ENCODE measurements at regions not wholly inside any gene's neighbourhood (a gene's known extent, or its start where the extent isn't known, plus 50 kb on each side); places are given as distances from the start of the nearest gene placed in this dataset.

GRCh38 chr16:17571499-17572093 lies 100.8 kb upstream of the XYLT1 start:
- no peaks in the 10 kb centered on the region for H3K9me3 ChIP-seq
- H3K27me3 ChIP-seq, result no peaks in the 10 kb centered on the region
- H3K27ac ChIP-seq, result no peak overlapping the region
- no peak for DNase-seq
- intact Hi-C loops (cut with DNase I), result loop anchor here in 1 of 4 donors (10.0 kb wide), 1 partner anchor 707 kb away; no protein-coding TSS in a partner anchor
- no peak overlapping the region for H3K4me3 ChIP-seq
- H3K36me3 ChIP-seq, result no peaks in the 10 kb centered on the region
- no peaks in the 10 kb centered on the region for H3K4me1 ChIP-seq (ENCODE audit: insufficient read depth)
- 72 to 78% (median 75%) methylated on average over 6 of the region's 6 CpGs for WGBS, 3 donors
- no peak for TF ChIP-seq CTCF (IDR thresholded peaks at IDR 0.05)
- TF ChIP-seq POLR2A (IDR thresholded peaks at IDR 0.05), result no peak
- no peak for TF ChIP-seq EP300 (IDR thresholded peaks at IDR 0.05)

GRCh38 chr16:17568239-17568638 lies 97.5 kb upstream of the XYLT1 start:
- TF ChIP-seq CTCF (IDR thresholded peaks at IDR 0.05) (no peak), POLR2A (IDR thresholded peaks at IDR 0.05) (no peak), EP300 (IDR thresholded peaks at IDR 0.05) (no peak)
- Histone ChIP-seq H3K4me1 (ENCODE audit: insufficient read depth) (no peaks in the 10 kb centered on the region), H3K36me3 (no peaks in the 10 kb centered on the region), H3K27ac (no peak overlapping the region), H3K4me3 (no peak overlapping the region), H3K27me3 (no peaks in the 10 kb centered on the region), H3K9me3 (no peaks in the 10 kb centered on the region)
- WGBS, 3 donors, result 76 to 83% (median 79%) methylated on average over 7 of the region's 7 CpGs
- intact Hi-C loops (cut with DNase I), result no loop called here
- no peak for DNase-seq

GRCh38 chr16:17567455-17567854 lies 96.7 kb upstream of the XYLT1 start:
- Histone ChIP-seq H3K27ac (no peak overlapping the region), H3K36me3 (no peaks in the 10 kb centered on the region), H3K9me3 (no peaks in the 10 kb centered on the region), H3K4me3 (no peak overlapping the region), H3K27me3 (no peaks in the 10 kb centered on the region), H3K4me1 (ENCODE audit: insufficient read depth) (no peaks in the 10 kb centered on the region)
- no peak for TF ChIP-seq CTCF (IDR thresholded peaks at IDR 0.05)
- TF ChIP-seq POLR2A (IDR thresholded peaks at IDR 0.05), result no peak
- no peak for TF ChIP-seq EP300 (IDR thresholded peaks at IDR 0.05)
- intact Hi-C loops (cut with DNase I), result no loop called here
- no peak for DNase-seq
- WGBS, 3 donors, result 82 to 87% (median 82%) methylated on average over 7 of the region's 7 CpGs

- Histone ChIP-seq H3K27me3 (no peaks in the 10 kb centered on the region), H3K27ac (no peak overlapping the region), H3K4me1 (ENCODE audit: insufficient read depth) (no peaks in the 10 kb centered on the region), H3K36me3 (no peaks in the 10 kb centered on the region), H3K9me3 (no peaks in the 10 kb centered on the region), H3K4me3 (no peak overlapping the region)
- no peak for DNase-seq
- intact Hi-C loops (cut with DNase I), result no loop called here
- 76 to 84% (median 83%) methylated on average over 6 of the region's 6 CpGs for WGBS, 3 donors
- TF ChIP-seq EP300 (IDR thresholded peaks at IDR 0.05), result no peak
- no peak for TF ChIP-seq CTCF (IDR thresholded peaks at IDR 0.05)
- TF ChIP-seq POLR2A (IDR thresholded peaks at IDR 0.05), result no peak
Measured at GRCh38 chr16:17566656-17567450, 96.1 kb upstream of the XYLT1 start.

All from ovary (tissue), 7 donors.